Spleen (tissue), 11 donors: ENCODE measurements at regions not wholly inside any gene's neighbourhood (a gene's known extent, or its start where the extent isn't known, plus 50 kb on each side); places are given as distances from the start of the nearest gene placed in this dataset.

Source experiments
- DNase-seq: peaks from one replicate; pipeline ENCODE4 v3.0.0-alpha.2; 2020
- H3K27ac ChIP-seq, 8 donors: fragments of 200-600 bp; sonication (generic) in 7 of 8; 1 replicate in 4 of 8; 2 replicates in 4 of 8; pipeline versions ENCODE4 v1.5.0 to v1.8.0; 2016 to 2021; ENCODE audit warnings: inconsistent platforms in 4 of 8, mild to moderate bottlenecking in 4 of 8, moderate library complexity in 1 of 8
- H3K27me3 ChIP-seq, 7 donors: fragments of 200-600 bp; sonication (generic) in 6 of 7; replicated peaks in 1 of 7; 1 replicate in 4 of 7; 2 replicates in 3 of 7; pipeline versions ENCODE4 v1.5.0 to v1.8.0; 2016 to 2021; ENCODE audit warnings: inconsistent platforms in 3 of 7, mild to moderate bottlenecking in 1 of 7
- H3K36me3 ChIP-seq, 6 donors: fragments of 200-600 bp; sonication (generic) in 5 of 6; 1 replicate in 4 of 6; 2 replicates in 2 of 6; pipeline versions ENCODE4 v1.5.0 to v1.8.0; 2016 to 2021; ENCODE audit warnings: inconsistent platforms in 2 of 6
- H3K4me1 ChIP-seq, 6 donors: fragments of 200-600 bp; sonication (generic) in 5 of 6; 1 replicate in 3 of 6; 2 replicates in 3 of 6; pipeline versions ENCODE4 v1.5.0 to v1.8.0; 2016 to 2021; ENCODE audit warnings: inconsistent platforms in 3 of 6
- H3K4me3 ChIP-seq, 8 donors: fragments of 200-600 bp; sonication (generic) in 7 of 8; 1 replicate in 4 of 8; 2 replicates in 4 of 8; pipeline versions ENCODE4 v1.5.0 to v1.8.0; 2016 to 2021; ENCODE audit warnings: inconsistent platforms in 4 of 8, mild to moderate bottlenecking in 4 of 8, moderate library complexity in 2 of 8
- H3K9me3 ChIP-seq, 8 donors: fragments of 200-600 bp; sonication (generic) in 7 of 8; 1 replicate in 4 of 8; 2 replicates in 4 of 8; pipeline versions ENCODE4 v1.5.0 to v1.8.0; 2016 to 2021; ENCODE audit warnings: inconsistent platforms in 4 of 8
- CTCF ChIP-seq, 11 experiments: fragments of 200-600 bp in 7 of 11; fragments of 450-650 bp in 4 of 11; sonication (generic) in 4 of 11; IDR thresholded peaks in 8 of 11; conservative IDR thresholded peaks in 3 of 11; 1 replicate in 7 of 11; 2 replicates in 4 of 11; pipeline versions ENCODE4 v1.4.0 to v1.8.0; 2016 to 2021; ENCODE audit warnings: antibody characterized with exemption in 11 of 11, inconsistent platforms in 4 of 11, mild to moderate bottlenecking in 1 of 11
- POLR2A ChIP-seq, 3 donors: fragments of 450-650 bp; IDR thresholded peaks; one replicate each; pipeline ENCODE4 v1.5.1; 2017; ENCODE audit warnings: antibody characterized with exemption in 3 of 3, mild to moderate bottlenecking in 1 of 3
- POLR2AphosphoS5 ChIP-seq, 3 donors: sonication (generic); formaldehyde crosslinking; IDR thresholded peaks; one replicate each; pipeline ENCODE4 v1.5.1; 2017; ENCODE audit warnings: antibody characterized with exemption in 3 of 3
- WGBS, 5 donors: extraction: QIAGEN DNeasy Blood & Tissue Kit in 3 of 5; methylation state at CpG; one replicate each; pipeline versions ENCODE4 v1.1.5 to v1.1.7; 2013 to 2018; 5-methylcytosine and 5-hydroxymethylcytosine counted together
- intact Hi-C: fragments of 100-400 bp; cut with DNase I; formaldehyde crosslinking; loops from one replicate; pipeline ENCODE4 v1.15.0; 2023; ENCODE audit warnings: low total_unique reads
- donor health status: healthy with polysubstance abuse.
- donor health status: DM: no; HTN: no; CAD: no; lungs with moderate emphysema.
- donor health status: DM: no; HTN: no; CAD: no.
- donor health status: Bipolar disorder and iron deficiency.
- donor health status: healthy.
- donor health status: DM: no; HTN: no; CAD: no.
- donor health status: DM: yes; HTN: yes; CAD: no.

- Histone ChIP-seq H3K36me3 (no peaks in the 10 kb centered on the region), H3K4me1 (no peaks in the 10 kb centered on the region), H3K27me3 (no peaks in the 10 kb centered on the region), H3K27ac (no peak overlapping the region), H3K4me3 (no peak overlapping the region), H3K9me3 (no peaks in the 10 kb centered on the region)
- DNase-seq, result no peak
- WGBS, 5 donors, result 83 to 95% (median 85%) methylated on average over 2 of the region's 2 CpGs
- intact Hi-C loops, result no loop called here
- no peak for TF ChIP-seq POLR2AphosphoS5 (IDR thresholded peaks at IDR 0.05)
- TF ChIP-seq POLR2A (IDR thresholded peaks at IDR 0.05), result no peak
- no peak for TF ChIP-seq CTCF (IDR thresholded peaks at IDR 0.05 in 8 of 11, conservative IDR thresholded peaks at IDR 0.05 in 3 of 11)
These were observed 801.4 kb downstream of the BRINP1 start for GRCh38 chr9:118567861-118568260.

- intact Hi-C loops, result no loop called here
- H3K9me3 ChIP-seq, result no peaks in the 10 kb centered on the region
- TF ChIP-seq POLR2A (IDR thresholded peaks at IDR 0.05) (no peak), POLR2AphosphoS5 (IDR thresholded peaks at IDR 0.05) (no peak), CTCF (IDR thresholded peaks at IDR 0.05 in 8 of 11, conservative IDR thresholded peaks at IDR 0.05 in 3 of 11) (no peak)
- DNase-seq, result no peak
- WGBS, 5 donors, result 53 to 63% (median 60%) methylated on average over 3 of the region's 3 CpGs
- H3K4me3 ChIP-seq, result no peak overlapping the region
- H3K27ac ChIP-seq, result no peak overlapping the region
- no peaks in the 10 kb centered on the region for H3K4me1 ChIP-seq
- H3K27me3 ChIP-seq, result no peaks in the 10 kb centered on the region
- H3K36me3 ChIP-seq, result no peaks in the 10 kb centered on the region
These were observed 800.5 kb downstream of the BRINP1 start for GRCh38 chr9:118568704-118569103.

GRCh38 chr9:118569148-118569547 lies 800.1 kb downstream of the BRINP1 start:
- 88 to 95% (median 92%) methylated on average over 3 of the region's 3 CpGs for WGBS, 5 donors
- TF ChIP-seq POLR2AphosphoS5 (IDR thresholded peaks at IDR 0.05), result no peak
- TF ChIP-seq CTCF (IDR thresholded peaks at IDR 0.05 in 8 of 11, conservative IDR thresholded peaks at IDR 0.05 in 3 of 11), result no peak
- no peak for TF ChIP-seq POLR2A (IDR thresholded peaks at IDR 0.05)
- no peak overlapping the region for H3K4me3 ChIP-seq

GRCh38 chr9:118570066-118570465 lies 799.2 kb downstream of the BRINP1 start:
- 40 to 65% (median 56%) methylated on average over 3 of the region's 3 CpGs for WGBS, 5 donors
- Histone ChIP-seq H3K27me3 (no peaks in the 10 kb centered on the region), H3K27ac (no peak overlapping the region), H3K9me3 (peaks cover 0 to 2% (median 0%) of the 10 kb centered on the region in 8 donors), H3K36me3 (no peaks in the 10 kb centered on the region), H3K4me1 (no peaks in the 10 kb centered on the region), H3K4me3 (no peak overlapping the region)
- TF ChIP-seq POLR2AphosphoS5 (IDR thresholded peaks at IDR 0.05) (no peak), POLR2A (IDR thresholded peaks at IDR 0.05) (no peak), CTCF (IDR thresholded peaks at IDR 0.05 in 8 of 11, conservative IDR thresholded peaks at IDR 0.05 in 3 of 11) (no peak)
- intact Hi-C loops, result no loop called here
- DNase-seq, result no peak

More at GRCh38 chr9:118569148-118569547, 800.1 kb downstream of the BRINP1 start:
- intact Hi-C loops, result no loop called here
- DNase-seq, result no peak
- no peaks in the 10 kb centered on the region for H3K9me3 ChIP-seq
- no peaks in the 10 kb centered on the region for H3K27me3 ChIP-seq
- no peak overlapping the region for H3K27ac ChIP-seq
- no peaks in the 10 kb centered on the region for H3K36me3 ChIP-seq
- no peaks in the 10 kb centered on the region for H3K4me1 ChIP-seq
